ENCODE measurements at regions not wholly inside any gene's neighbourhood (a gene's known extent, or its start where the extent isn't known, plus 50 kb on each side); places are given as distances from the start of the nearest gene placed in this dataset.

DNA sequence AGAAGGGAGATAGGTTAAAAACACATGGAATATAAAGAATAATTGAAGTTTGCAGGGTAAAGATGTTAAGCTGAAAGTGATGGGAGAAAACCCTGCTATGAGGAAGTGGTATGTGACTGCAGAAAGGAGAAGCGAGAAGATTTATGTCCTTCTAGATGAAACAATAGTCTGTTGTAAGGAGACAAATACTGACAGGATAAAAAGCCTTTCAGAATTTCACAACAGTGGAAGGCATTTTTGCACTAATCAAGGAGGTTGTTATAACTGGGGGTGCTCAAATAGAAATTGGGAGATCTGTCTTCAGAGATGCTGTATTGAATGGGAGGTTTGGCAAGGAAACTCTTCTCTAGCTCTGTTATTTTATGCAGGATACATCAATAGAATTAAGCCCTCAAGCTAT lies 69.6 kb downstream of the NMUR2 start:
- TF ChIP-seq, protein P1, sequence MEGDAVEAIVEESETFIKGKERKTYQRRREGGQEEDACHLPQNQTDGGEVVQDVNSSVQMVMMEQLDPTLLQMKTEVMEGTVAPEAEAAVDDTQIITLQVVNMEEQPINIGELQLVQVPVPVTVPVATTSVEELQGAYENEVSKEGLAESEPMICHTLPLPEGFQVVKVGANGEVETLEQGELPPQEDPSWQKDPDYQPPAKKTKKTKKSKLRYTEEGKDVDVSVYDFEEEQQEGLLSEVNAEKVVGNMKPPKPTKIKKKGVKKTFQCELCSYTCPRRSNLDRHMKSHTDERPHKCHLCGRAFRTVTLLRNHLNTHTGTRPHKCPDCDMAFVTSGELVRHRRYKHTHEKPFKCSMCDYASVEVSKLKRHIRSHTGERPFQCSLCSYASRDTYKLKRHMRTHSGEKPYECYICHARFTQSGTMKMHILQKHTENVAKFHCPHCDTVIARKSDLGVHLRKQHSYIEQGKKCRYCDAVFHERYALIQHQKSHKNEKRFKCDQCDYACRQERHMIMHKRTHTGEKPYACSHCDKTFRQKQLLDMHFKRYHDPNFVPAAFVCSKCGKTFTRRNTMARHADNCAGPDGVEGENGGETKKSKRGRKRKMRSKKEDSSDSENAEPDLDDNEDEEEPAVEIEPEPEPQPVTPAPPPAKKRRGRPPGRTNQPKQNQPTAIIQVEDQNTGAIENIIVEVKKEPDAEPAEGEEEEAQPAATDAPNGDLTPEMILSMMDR (IDR thresholded peaks at IDR 0.05) = no peak
- TF ChIP-seq POLR2AphosphoS5 (IDR thresholded peaks at IDR 0.05; ENCODE audit: low read depth, low read length) (no peak), SIN3A (IDR thresholded peaks at IDR 0.05; ENCODE audit: borderline replicate concordance, insufficient read depth, low read depth, low read length) (no peak), TCF7L2 (IDR thresholded peaks at IDR 0.05; ENCODE audit: low read depth, low read length) (no peak)
- TF ChIP-seq, protein P2, sequence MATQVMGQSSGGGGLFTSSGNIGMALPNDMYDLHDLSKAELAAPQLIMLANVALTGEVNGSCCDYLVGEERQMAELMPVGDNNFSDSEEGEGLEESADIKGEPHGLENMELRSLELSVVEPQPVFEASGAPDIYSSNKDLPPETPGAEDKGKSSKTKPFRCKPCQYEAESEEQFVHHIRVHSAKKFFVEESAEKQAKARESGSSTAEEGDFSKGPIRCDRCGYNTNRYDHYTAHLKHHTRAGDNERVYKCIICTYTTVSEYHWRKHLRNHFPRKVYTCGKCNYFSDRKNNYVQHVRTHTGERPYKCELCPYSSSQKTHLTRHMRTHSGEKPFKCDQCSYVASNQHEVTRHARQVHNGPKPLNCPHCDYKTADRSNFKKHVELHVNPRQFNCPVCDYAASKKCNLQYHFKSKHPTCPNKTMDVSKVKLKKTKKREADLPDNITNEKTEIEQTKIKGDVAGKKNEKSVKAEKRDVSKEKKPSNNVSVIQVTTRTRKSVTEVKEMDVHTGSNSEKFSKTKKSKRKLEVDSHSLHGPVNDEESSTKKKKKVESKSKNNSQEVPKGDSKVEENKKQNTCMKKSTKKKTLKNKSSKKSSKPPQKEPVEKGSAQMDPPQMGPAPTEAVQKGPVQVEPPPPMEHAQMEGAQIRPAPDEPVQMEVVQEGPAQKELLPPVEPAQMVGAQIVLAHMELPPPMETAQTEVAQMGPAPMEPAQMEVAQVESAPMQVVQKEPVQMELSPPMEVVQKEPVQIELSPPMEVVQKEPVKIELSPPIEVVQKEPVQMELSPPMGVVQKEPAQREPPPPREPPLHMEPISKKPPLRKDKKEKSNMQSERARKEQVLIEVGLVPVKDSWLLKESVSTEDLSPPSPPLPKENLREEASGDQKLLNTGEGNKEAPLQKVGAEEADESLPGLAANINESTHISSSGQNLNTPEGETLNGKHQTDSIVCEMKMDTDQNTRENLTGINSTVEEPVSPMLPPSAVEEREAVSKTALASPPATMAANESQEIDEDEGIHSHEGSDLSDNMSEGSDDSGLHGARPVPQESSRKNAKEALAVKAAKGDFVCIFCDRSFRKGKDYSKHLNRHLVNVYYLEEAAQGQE (IDR thresholded peaks at IDR 0.05; ENCODE audit: insufficient read depth in 1 of 2, low read depth in 2 of 2, low read length in 1 of 2) = no peak
